GM19395 (cell line): ENCODE measurements at regions not wholly inside any gene's neighbourhood (a gene's known extent, or its start where the extent isn't known, plus 50 kb on each side); places are given as distances from the start of the nearest gene placed in this dataset.

ENCODE experiments used
- ATAC-seq: cut with Tn5 transposase; IDR thresholded peaks from one replicate; pipeline ENCODE4 v1.9.1; 2021; ENCODE audit warnings: mild to moderate bottlenecking, moderate library complexity; ENCODE audit not compliant: unreplicated experiment

DNA sequence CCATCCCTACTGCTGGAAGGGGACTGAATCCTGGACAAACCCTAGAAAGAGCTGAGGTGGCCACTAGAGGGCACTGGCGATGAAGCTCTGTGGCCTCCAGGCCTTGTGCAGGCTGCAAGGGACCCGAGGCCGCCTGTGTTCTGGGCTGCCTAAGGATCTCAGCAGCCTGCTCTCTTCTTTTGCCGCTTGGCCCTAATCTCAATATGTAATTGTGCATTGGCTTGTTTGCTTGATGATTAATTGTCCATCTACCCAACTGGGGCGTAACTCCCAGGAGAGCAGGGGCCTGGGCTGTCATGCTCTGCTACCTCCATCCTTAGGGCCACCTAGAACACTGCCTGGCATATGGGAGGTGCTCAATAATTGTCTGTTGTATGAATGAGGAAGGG is 73.8 kb downstream of the SYNE3 start:
- peak; percentile 89 for ATAC-seq

GRCh38 chr14:95442016-95442632 is 74.3 kb downstream of the SYNE3 start:
- ATAC-seq: peak; percentile 29

GRCh38 chr14:95440951-95441350 is 75.5 kb downstream of the SYNE3 start:
- ATAC-seq: no peak

- ATAC-seq: no peak
These were observed 76.0 kb downstream of the SYNE3 start for GRCh38 chr14:95440496-95440895.

DNA sequence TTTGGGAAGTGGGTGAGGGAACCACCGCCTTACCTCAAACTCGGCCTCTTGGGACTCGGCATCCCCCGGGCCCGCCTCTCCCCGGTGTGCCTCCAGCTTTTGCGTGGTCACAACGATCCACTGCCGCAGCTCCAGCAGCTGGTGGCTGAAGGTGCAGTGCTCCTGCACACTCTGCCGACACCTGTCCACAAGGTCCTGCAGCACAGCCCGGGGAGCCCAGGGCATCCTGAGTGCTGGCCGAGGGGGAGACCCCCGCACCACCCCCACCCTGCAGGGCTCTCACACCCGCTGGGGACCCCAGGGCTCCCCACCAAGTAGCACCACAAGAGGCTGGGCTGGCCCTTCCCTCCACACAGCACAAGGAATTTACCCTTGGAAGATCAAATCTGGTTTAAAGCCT is 76.6 kb downstream of the SYNE3 start:
- ATAC-seq: no peak

- no peak for ATAC-seq
These were observed 78.7 kb downstream of the SYNE3 start for GRCh38 chr14:95437715-95438114.

DNA sequence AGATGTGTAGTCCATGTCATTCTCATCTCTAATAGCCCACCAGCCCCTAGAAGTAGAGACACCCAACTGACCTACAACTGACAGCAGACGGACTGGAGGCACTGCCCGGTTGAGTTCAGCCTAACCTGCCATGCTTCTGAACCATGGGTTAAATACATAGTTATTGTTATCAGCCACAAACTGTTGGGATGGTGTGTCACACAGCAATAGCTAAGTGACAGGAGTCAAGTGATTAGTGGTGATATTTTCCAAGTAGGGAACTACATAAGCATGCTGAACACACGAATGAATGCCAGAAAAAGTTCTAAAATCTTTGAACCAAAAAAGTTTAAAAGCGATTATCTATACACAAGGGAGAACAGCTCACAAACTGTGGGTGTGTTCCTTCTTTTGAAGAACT is 80.1 kb downstream of the SYNE3 start:
- no peak for ATAC-seq

DNA sequence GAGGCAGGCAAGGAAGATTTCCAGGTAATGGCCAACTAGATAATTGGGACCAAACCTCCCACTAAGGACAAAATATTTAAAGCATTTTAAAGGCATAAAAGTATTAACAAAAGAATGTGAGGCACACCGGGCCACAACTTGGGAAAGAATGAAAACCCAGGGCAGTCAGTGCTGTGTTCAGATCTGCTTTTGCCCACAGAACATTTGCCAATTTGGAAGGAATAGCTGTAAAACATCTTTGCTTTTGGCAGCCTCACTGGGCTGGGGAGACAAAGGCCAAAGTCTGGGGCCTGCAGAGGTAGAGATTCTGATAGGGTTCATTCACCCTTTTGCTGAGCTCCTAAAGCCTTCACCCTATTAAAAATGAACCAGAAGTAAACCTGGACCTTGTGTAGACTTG is 82.3 kb downstream of the SYNE3 start:
- ATAC-seq: no peak

DNA sequence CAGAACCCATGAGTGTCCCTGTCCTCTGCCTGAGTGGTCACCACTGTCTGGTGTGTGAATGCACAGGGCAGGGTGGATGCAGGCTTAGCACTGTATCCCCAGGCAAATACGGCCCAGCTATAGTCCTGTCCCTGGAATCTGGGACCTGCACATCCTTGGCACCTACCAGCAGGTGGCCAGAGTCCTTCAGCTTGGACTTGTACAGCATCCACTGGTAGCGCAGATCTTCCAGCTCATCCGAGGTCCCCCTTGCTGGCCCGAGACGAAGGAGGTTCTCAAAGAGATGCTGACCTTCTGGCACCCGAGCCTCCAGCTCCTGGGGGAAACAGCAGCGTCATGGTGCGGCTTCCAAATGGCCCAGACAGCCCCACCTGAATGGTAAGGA is 83.4 kb downstream of the SYNE3 start:
- no peak for ATAC-seq

DNA sequence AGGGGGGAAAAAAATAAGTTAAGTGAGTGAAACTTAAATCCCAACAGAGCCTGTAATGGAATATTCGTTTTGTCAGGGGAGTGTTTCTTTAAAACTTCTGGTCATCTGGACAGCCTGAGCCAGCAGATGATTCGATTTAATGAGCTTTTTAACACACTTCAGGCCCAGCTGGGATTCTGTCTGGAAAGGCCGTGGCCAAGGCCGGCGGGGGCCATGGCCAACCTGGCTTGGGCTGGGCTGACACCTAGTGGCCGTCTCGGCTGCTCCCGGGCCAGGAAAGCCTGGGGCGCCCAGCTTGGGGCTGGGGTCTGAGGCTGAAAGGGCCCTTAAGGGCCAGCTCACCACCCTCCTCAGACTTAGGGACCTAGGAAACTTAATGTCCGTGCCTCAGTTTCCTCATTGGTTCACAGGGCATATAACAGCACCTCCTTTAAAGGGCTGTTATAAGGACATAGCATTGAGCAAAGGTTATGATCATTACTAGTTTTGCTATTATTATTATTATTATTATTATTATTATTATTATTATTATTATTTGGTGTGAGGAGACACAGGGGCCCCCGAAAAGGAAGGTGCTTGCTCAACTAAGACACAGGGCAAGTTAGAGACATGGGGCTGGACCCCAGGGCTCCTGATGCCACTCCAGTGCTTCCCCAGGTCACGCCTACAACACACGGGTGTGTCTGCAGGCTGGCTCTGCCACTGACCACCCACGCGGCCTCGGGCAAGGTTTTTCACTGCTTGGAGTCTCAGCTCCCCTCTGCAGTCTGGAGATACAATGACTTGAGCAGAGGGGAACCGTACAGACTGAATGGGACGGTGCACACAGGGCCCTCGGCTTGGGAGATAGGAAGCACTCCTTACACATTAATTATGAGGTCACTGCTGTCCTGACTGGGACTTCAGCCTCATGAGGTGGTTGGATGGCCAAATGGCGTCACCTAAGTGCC is 84.0 kb downstream of the SYNE3 start:
- no peak for ATAC-seq

DNA sequence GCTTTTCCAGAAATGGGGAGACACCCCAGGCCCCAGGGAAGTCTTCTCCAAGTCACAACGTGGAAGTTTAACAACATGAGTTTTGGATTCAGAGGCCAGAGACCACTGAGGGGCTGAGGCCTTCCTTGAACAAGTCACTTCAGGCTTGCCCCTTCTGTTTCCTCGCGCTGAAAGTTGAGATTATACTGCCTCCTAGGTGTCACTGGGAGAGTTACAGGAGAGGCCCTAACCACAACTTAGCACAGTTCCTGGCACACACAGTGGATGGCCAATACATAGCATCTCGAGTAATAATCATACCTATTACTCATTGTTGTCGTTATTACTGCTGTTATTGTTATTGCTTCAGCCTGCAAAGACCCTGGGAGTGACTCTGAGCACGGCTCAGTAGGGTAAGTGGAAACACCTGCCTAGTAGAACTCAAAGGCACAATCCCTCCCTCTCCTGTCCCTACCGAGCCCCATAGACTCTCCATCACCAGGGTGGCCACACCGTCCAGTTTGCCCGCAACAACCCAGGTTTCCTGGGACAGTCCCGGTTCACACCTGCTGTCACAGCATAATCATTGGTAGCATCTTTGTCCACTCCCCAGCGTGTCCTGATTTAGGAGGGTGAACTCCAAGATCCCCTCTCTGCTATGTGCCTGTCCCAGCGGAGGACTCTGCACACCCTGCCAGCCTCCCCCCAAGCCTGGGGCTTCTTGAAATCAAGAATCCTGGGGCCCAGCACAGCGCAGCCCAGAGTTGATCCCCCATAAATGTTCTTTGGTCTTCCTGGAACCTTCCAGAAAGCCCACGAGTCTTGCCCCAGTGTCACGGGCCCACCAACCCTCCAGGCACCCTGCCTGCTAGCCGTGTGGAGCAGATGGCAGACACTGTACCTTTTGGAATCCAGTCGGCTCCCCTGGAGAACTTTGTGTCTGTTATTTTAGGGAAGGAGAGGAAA is 85.0 kb downstream of the SYNE3 start:
- ATAC-seq: no peak

GRCh38 chr14:95428557-95428956 is 87.9 kb downstream of the SYNE3 start:
- ATAC-seq: no peak

DNA sequence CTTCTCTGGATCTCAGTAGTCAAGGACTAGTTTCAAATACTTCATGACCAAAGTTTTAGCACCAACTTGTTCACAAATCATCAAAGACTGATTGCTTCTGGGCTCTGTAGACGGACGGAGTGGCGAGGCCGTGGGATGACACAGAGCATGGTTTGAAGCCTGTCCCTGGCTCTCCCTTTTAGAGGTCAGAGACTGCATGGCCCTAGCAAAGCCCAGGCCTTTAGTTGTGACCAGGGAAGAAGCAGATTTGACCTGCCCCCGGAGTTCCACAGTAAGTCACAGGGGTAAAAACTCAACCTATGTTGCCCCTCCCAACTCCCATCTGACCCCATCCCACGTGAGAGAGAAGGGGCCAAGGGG is 90.4 kb downstream of the SYNE3 start:
- no peak for ATAC-seq

- ATAC-seq: no peak
These were observed 90.9 kb downstream of the SYNE3 start for GRCh38 chr14:95425369-95426115.

GRCh38 chr14:95424529-95424928 is 91.9 kb downstream of the SYNE3 start:
- no peak for ATAC-seq

DNA sequence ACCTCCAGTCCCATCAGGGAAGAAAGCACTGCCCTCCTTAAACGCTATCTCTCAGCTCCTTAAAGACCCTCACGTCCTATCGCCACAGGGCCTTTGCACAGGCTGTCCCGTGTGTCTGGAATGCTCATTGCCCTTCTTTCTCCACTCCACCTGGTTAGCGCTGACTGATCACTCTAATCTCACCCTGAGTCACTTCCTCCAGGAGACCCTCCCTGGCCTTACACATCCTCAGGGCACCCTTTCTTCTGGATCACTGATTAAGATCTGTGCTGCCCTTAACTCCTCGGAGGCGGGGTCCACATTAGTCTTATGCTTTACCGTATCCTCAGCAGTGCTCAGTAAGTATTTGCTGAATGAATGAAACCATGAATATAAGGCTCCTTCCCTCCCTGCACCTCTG is 94.7 kb downstream of the SYNE3 start:
- no peak for ATAC-seq

- no peak for ATAC-seq
These were observed 96.4 kb downstream of the SYNE3 start for GRCh38 chr14:95420060-95420459.

DNA sequence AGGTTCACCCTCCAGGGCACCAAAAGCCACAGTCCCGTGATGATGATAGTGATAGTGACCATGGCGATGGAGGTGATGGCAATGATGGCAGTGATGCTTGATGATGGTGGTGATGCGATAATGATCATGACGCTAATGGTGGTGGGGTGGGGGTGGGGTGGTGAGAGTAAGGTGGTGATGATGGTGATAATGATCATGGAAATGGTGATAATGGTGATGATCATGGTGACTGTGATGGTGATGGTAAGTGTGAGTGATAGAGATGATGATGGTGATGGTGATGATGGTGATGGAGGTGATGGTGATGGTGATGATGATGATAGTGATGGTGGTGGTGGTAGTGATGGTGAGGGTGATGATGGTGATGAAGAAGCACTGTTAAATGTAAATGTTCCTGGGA is 96.9 kb downstream of the SYNE3 start:
- no peak for ATAC-seq

DNA sequence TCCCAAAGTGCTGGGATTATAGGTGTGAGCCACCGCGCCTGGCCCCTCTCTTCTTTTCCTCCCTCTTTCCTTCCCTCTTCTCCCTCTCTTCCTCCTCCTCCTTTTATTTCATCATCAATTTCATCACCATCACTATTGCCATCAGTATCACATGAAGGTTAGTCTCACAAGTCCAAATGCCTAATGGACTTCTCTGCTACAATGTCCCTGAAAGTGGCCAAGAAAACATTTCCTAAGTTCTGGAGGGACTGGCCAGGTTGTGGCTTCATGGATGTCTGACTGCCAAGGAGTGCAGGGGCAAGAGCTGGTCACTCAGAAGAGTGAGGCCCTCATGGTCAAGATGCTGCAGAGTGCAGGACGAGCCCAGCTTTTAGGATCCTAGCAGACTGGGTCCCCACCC is 97.6 kb downstream of the SYNE3 start:
- no peak for ATAC-seq

- no peak for ATAC-seq
These were observed 97.8 kb upstream of the CLMN start for GRCh38 chr14:95417492-95417891.

DNA sequence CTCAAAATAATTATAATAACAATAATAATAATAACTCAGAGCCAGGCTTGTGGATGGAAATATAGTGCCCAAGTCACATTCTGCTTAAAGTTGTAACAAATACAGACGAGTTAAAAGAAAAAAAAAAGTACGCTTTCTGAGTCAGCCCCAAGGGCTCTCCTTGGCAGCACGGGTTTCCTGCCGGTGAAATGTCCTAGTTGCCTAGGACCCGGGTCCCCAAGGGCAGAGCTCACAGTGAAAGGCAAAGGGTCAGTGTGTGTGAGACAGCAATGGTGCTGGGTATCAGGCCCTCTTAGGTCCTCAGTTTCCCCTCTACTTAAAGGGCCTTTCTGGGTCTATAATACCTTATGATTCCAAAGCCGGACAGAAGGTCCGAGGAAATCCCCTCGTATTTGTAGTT is 96.3 kb upstream of the CLMN start:
- ATAC-seq: no peak
